ENCODE measurements at regions not wholly inside any gene's neighbourhood (a gene's known extent, or its start where the extent isn't known, plus 50 kb on each side); places are given as distances from the start of the nearest gene placed in this dataset.
"Not testable (repeated sequence)": the region's sequence is repeated elsewhere in the genome, so short reads cannot be mapped to it uniquely, and the experiment has no call there.

DNA sequence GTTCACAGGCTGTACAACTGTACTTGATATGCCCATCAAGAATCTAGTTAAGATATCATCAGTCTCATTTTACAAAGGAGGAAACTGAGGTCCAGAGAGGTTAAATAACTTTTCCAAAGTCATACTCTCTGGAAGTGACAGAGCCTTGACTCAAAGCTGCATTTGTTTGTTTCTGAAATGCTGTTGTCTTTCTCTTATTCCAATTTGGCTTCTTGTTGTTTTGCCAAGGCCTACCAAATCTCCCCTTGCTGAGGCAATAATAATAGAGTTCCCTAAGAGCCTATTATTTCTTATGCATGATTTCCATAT is 79.8 kb upstream of the C12orf71 start:
- H3K27ac ChIP-seq = no peak overlapping the region
- no peak for TF ChIP-seq POLR2AphosphoS5 (IDR thresholded peaks at IDR 0.05)
- no peak for TF ChIP-seq POLR2A (IDR thresholded peaks at IDR 0.05)
- TF ChIP-seq, protein P1, sequence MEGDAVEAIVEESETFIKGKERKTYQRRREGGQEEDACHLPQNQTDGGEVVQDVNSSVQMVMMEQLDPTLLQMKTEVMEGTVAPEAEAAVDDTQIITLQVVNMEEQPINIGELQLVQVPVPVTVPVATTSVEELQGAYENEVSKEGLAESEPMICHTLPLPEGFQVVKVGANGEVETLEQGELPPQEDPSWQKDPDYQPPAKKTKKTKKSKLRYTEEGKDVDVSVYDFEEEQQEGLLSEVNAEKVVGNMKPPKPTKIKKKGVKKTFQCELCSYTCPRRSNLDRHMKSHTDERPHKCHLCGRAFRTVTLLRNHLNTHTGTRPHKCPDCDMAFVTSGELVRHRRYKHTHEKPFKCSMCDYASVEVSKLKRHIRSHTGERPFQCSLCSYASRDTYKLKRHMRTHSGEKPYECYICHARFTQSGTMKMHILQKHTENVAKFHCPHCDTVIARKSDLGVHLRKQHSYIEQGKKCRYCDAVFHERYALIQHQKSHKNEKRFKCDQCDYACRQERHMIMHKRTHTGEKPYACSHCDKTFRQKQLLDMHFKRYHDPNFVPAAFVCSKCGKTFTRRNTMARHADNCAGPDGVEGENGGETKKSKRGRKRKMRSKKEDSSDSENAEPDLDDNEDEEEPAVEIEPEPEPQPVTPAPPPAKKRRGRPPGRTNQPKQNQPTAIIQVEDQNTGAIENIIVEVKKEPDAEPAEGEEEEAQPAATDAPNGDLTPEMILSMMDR (IDR thresholded peaks at IDR 0.05) = no peak
- no peaks in the 10 kb centered on the region for H3K27me3 ChIP-seq (replicated peaks; ENCODE audit: insufficient read depth)
- no peaks in the 10 kb centered on the region for H3K4me1 ChIP-seq (replicated peaks)
- DNase-seq (ENCODE audit: low spot score) = no peak
- intact Hi-C loops (cut with DNase I) = no loop called here
- no peak overlapping the region for H3K4me3 ChIP-seq
- no peaks in the 10 kb centered on the region for H3K36me3 ChIP-seq
- no peaks in the 10 kb centered on the region for H3K9me3 ChIP-seq

DNA sequence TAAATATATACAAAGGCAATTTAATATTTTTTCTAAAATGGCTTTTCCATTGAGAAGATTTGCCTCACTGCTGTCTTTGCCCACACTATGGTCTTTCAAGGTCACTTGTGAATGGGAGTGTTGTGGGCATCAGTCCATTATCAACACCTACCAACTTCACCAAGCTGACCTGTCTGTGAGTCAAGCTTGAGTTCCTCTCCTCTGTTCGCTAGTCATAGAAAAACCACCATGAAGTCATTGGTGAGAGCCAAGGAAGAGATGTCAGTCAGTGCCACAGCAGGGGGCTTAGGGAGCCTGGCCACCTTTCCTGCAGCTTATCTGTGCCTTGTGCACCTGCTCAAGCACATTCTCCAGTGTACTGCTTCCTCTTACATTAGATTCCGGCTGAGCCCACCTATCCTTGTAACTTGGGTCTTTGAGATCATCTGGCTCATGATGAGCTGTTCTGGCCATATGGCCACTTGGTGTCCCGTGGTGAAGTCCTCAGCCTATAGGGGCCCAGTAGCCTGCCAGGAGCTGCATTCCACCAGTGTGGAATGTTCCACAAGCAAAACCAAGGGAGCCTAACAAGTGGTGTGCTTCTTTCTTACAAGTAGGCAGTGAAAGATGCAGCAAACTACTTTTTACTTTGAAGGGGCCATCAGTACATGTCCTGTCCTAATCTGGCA is 80.8 kb upstream of the C12orf71 start:
- DNase-seq (ENCODE audit: low spot score) = no peak
- Histone ChIP-seq H3K4me3 (no peak overlapping the region), H3K27me3 (replicated peaks; ENCODE audit: insufficient read depth) (no peaks in the 10 kb centered on the region), H3K36me3 (no peaks in the 10 kb centered on the region), H3K27ac (no peak overlapping the region), H3K9me3 (no peaks in the 10 kb centered on the region), H3K4me1 (replicated peaks) (no peaks in the 10 kb centered on the region)
- TF ChIP-seq, protein P1 (IDR thresholded peaks at IDR 0.05) = no peak
- TF ChIP-seq POLR2A (IDR thresholded peaks at IDR 0.05) (no peak), POLR2AphosphoS5 (IDR thresholded peaks at IDR 0.05) (no peak)
- 84% methylated on average over 3 of the region's 3 CpGs for WGBS
- intact Hi-C loops (cut with DNase I) = no loop called here

DNA sequence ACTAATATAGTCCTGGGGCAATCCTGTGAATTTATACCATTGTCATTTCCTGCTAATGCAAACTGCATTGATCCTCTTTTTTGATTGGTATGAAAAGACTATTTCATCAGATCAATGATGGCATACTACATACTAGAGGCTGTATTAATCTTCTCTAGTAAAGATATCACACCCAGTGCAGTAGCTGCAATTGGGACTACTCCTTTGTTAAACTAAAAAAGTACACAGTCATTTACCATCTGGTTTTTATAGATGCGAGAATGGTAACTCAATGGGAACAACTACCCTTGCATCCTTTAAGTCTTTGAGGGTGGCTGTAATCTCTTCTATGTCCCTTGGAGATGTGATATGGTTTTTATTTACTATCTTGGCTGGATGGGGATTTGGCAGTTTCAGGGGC is 80.2 kb upstream of the STK38L start:
- Histone ChIP-seq H3K27me3 (replicated peaks; ENCODE audit: insufficient read depth) (no peaks in the 10 kb centered on the region), H3K9me3 (no peaks in the 10 kb centered on the region), H3K27ac (no peak overlapping the region), H3K36me3 (no peaks in the 10 kb centered on the region), H3K4me1 (replicated peaks) (no peaks in the 10 kb centered on the region), H3K4me3 (no peak overlapping the region)
- no peak for DNase-seq (ENCODE audit: low spot score)
- TF ChIP-seq POLR2A (IDR thresholded peaks at IDR 0.05) (no peak), POLR2AphosphoS5 (IDR thresholded peaks at IDR 0.05) (no peak)
- WGBS = 83% methylated on average over 1 of the region's 1 CpG
- intact Hi-C loops (cut with DNase I) = no loop called here

DNA sequence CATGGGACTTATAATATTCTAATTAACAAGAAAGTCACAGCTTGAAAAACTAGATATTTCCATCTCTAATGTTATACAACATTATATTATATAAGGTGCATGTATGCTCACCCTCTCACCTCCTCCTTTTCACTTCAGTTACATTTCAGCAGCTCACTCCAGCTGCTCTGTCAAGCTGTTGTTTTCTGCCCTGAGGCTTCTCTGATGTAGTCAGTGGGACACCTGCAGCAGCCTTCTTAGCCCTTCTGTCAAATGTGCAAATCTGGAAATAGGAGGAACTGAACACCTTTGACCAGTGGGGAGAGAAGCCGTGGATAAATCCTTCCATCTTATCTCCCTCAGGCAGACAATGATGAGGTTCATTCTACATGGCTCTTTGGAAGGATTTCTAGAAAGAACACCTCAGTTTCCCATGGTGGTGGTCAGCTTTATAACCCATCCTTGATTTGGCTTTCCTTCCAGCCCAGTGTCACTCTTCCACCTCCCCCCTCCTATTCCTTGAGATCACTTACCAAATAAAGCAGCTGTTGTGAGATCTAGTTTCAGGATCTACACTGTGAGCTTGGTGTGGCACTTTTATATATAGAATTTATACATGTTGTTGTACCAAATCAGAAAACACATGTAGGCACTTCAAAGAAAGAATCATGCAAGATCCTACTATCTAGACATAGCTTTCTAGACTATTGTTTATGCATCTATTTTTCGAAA is 79.6 kb upstream of the STK38L start:
- Histone ChIP-seq H3K27ac (no peak overlapping the region), H3K9me3 (no peaks in the 10 kb centered on the region), H3K27me3 (replicated peaks; ENCODE audit: insufficient read depth) (no peaks in the 10 kb centered on the region), H3K36me3 (no peaks in the 10 kb centered on the region), H3K4me3 (no peak overlapping the region), H3K4me1 (replicated peaks) (no peaks in the 10 kb centered on the region)
- 85% methylated on average over 2 of the region's 2 CpGs for WGBS
- intact Hi-C loops (cut with DNase I) = no loop called here
- DNase-seq (ENCODE audit: low spot score) = no peak
- TF ChIP-seq, protein P1 (IDR thresholded peaks at IDR 0.05) = no peak
- no peak for TF ChIP-seq POLR2A (IDR thresholded peaks at IDR 0.05)
- TF ChIP-seq POLR2AphosphoS5 (IDR thresholded peaks at IDR 0.05) = no peak

DNA sequence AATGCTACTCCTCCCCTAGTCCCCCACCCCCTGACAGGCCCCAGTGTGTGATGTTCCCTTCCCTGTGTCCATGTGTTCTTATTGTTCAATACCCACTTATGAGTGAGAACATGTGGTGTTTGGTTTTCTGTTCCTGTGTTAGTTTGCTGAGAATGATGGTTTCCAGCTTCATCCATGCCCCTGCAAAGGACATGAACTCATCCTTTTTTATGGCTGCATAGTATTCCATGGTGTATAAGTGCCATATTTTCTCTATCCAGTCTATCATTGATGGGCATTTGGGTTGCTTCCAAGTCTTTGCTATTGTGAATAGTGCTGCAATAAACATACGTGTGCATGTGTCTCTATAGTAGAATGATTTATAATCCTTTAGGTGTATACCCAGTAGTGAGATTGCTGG is 78.1 kb upstream of the STK38L start:
- DNase-seq (ENCODE audit: low spot score) = not testable (repeated sequence)

DNA sequence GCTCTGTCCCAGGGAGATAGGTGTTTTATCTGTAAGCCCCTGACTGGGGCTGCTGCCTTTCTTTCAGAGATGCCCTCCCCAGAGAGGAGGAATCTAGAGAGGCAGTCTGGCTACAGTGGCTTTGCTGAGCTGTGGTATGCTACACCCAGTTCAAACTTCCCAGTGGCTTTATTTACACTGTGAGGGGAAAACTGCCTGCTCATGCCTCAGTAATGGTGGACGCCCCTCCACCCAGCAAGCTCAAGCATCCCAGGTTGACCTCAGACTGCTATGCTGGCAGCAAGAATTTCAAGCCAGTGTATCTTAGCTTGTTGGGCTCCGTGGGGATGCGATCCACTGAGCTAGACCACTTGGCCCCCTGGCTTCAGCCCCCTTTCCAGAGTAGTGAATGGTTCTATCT is 72.6 kb upstream of the STK38L start:
- H3K27ac ChIP-seq; H3K27me3 ChIP-seq (replicated peaks; ENCODE audit: insufficient read depth); DNase-seq (ENCODE audit: low spot score); intact Hi-C loops (cut with DNase I); H3K4me3 ChIP-seq; H3K4me1 ChIP-seq (replicated peaks); H3K36me3 ChIP-seq; H3K9me3 ChIP-seq: not testable (repeated sequence)
- WGBS = 97% methylated on average over 3 of the region's 3 CpGs

More for the DNA sequence above, 78.1 kb upstream of the STK38L start:
- intact Hi-C loops (cut with DNase I); H3K4me1 ChIP-seq (replicated peaks); H3K27me3 ChIP-seq (replicated peaks; ENCODE audit: insufficient read depth); H3K9me3 ChIP-seq; H3K36me3 ChIP-seq; H3K27ac ChIP-seq; H3K4me3 ChIP-seq: not testable (repeated sequence)
- WGBS = 96% methylated on average over 1 of the region's 1 CpG

All from prostate gland (tissue), 2 donors.